ENCODE measurements at regions not wholly inside any gene's neighbourhood (a gene's known extent, or its start where the extent isn't known, plus 50 kb on each side); places are given as distances from the start of the nearest gene placed in this dataset.

DNA sequence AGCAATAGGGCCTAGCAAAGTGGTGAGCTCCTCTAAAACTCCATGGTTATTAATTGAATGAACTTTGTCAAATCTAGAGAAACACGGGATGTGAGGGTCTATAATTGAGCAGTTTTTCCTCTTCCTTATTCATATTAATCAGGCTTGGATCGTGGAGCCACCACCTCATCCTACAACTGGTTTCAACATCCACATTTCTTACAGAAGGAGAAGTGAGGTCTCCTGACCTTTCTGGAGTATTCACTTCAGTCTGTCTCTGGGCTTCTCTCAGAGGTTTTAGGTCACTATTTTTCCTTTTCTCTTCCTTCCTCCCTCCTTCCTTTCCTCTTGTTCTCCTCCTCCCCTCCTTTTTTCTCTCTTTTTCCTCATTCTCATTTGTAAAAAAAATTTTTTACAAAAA, 177.3 kb upstream of the ACTBL2 start:
- H3K9me3 Mint-ChIP-seq: no peaks in the 10 kb centered on the region
- DNase-seq (no peak), ATAC-seq (no peak)
- H3K27me3 Mint-ChIP-seq: peaks cover 10% of the 10 kb centered on the region
- no peak overlapping the region for H3K27ac Mint-ChIP-seq
- H3K36me3 Mint-ChIP-seq (ENCODE audit: low read depth): no peaks in the 10 kb centered on the region
- H3K4me3 Mint-ChIP-seq: no peak overlapping the region
- TF ChIP-seq, protein P1, sequence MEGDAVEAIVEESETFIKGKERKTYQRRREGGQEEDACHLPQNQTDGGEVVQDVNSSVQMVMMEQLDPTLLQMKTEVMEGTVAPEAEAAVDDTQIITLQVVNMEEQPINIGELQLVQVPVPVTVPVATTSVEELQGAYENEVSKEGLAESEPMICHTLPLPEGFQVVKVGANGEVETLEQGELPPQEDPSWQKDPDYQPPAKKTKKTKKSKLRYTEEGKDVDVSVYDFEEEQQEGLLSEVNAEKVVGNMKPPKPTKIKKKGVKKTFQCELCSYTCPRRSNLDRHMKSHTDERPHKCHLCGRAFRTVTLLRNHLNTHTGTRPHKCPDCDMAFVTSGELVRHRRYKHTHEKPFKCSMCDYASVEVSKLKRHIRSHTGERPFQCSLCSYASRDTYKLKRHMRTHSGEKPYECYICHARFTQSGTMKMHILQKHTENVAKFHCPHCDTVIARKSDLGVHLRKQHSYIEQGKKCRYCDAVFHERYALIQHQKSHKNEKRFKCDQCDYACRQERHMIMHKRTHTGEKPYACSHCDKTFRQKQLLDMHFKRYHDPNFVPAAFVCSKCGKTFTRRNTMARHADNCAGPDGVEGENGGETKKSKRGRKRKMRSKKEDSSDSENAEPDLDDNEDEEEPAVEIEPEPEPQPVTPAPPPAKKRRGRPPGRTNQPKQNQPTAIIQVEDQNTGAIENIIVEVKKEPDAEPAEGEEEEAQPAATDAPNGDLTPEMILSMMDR (IDR thresholded peaks at IDR 0.05): no peak
- H3K4me1 Mint-ChIP-seq (ENCODE audit: low read depth): no peaks in the 10 kb centered on the region
- CTCF ChIA-PET: no interaction called here
- POLR2A ChIA-PET: interaction anchor here (0.6 kb wide), 1 partner anchor 63 kb away, joined by 3 read pairs; no protein-coding TSS in a partner anchor
- intact Hi-C loops (cut with micrococcal nuclease): no loop called here

DNA sequence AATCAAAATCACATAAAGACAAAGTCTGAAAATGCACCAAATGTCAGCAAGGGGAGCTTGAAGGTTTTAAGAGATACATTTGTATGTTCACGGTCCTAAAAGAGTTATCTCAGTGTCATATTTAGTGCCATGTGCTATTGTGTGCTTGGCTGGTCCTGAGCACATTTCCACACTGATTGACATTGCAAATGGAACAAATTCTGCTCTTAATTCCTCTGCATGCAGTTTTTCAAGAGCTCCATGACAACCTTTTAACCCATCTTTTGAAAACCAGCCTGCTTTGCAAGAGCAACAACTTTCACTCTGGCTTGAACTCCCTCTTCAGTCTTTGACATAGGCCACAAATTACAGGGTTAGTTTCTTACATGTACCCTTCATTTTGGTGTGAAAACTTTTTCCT, 175.4 kb upstream of the ACTBL2 start:
- ChIA-PET POLR2A (no interaction called here), CTCF (interaction anchor here (1.5 kb wide), 1 partner anchor 8 kb away, joined by 9 read pairs; no protein-coding TSS in a partner anchor)
- Mint-ChIP-seq H3K9me3 (no peaks in the 10 kb centered on the region), H3K36me3 (ENCODE audit: low read depth) (no peaks in the 10 kb centered on the region), H3K4me3 (no peak overlapping the region), H3K4me1 (ENCODE audit: low read depth) (no peaks in the 10 kb centered on the region), H3K27me3 (peaks cover 8% of the 10 kb centered on the region), H3K27ac (no peak overlapping the region)
- no peak for DNase-seq
- ATAC-seq: no peak
- TF ChIP-seq, protein P1 (IDR thresholded peaks at IDR 0.05): no peak
- intact Hi-C loops (cut with micrococcal nuclease): no loop called here

DNA sequence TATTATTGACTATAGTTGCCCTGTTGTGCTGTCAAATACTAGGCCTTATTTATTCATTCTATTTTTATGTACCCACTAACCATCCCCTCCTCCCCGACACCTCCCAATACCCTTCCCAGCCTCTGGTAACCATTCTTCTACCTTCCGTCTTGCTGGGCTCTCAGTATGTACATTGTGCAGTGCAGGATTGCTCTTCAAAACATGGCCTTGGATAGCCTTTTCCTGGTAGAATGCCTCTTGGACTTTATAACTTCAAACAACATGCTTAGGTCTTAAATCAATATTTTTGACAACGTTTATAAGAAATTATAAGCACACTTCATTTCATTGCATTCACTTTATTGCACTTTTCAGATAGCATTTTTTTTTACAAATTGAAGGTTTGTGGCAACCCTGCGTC, 172.6 kb upstream of the ACTBL2 start:
- H3K4me3 Mint-ChIP-seq: no peak overlapping the region
- CTCF ChIA-PET: no interaction called here
- TF ChIP-seq, protein P1 (IDR thresholded peaks at IDR 0.05): no peak
- H3K27me3 Mint-ChIP-seq: peaks cover 2% of the 10 kb centered on the region
- H3K27ac Mint-ChIP-seq: no peak overlapping the region
- POLR2A ChIA-PET: no interaction called here
- DNase-seq: no peak
- no peaks in the 10 kb centered on the region for H3K9me3 Mint-ChIP-seq
- ATAC-seq: no peak
- no peaks in the 10 kb centered on the region for H3K36me3 Mint-ChIP-seq (ENCODE audit: low read depth)
- intact Hi-C loops (cut with micrococcal nuclease): no loop called here
- H3K4me1 Mint-ChIP-seq (ENCODE audit: low read depth): no peaks in the 10 kb centered on the region

DNA sequence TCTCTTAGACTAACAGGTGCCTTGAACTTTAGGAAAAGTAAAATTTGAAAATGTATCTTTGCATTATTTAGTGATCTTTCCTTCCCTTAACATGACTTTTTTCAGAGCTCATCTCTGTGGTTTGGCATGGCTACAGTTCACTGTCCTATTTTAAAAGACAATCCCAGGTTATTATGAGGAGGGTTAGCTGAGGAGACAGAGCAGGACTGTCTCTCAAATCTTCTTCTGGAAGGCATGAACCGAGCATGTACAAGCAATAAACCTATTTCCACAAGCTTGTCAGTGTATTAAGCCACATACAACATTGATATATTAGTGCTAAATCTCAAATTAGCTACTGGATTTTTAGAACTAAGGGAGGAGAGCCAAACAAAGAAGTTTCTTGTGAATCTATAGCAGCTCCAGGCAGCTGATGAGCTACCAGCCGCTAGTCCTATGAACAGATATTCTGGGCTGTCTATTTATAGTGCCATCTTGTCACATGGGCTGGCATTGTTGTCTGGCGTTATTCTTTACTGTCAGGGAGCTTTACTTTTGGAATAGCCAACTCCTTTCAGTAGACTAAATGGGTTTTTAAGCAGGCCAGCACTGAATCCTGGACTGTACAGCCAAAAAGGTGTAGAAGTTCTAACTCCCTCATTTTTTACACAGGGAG, 171.2 kb upstream of the ACTBL2 start:
- Mint-ChIP-seq H3K9me3 (no peaks in the 10 kb centered on the region), H3K36me3 (ENCODE audit: low read depth) (no peaks in the 10 kb centered on the region), H3K27ac (no peak overlapping the region), H3K4me1 (ENCODE audit: low read depth) (no peaks in the 10 kb centered on the region), H3K27me3 (peaks cover 5% of the 10 kb centered on the region), H3K4me3 (no peak overlapping the region)
- ATAC-seq: no peak
- TF ChIP-seq, protein P1 (IDR thresholded peaks at IDR 0.05): no peak
- intact Hi-C loops (cut with micrococcal nuclease): loop anchor here (5.0 kb wide), 1 partner anchor 809 kb away; the partner anchor contains the start of gene PLK2
- no peak for DNase-seq
- CTCF ChIA-PET: no interaction called here
- POLR2A ChIA-PET: no interaction called here

DNA sequence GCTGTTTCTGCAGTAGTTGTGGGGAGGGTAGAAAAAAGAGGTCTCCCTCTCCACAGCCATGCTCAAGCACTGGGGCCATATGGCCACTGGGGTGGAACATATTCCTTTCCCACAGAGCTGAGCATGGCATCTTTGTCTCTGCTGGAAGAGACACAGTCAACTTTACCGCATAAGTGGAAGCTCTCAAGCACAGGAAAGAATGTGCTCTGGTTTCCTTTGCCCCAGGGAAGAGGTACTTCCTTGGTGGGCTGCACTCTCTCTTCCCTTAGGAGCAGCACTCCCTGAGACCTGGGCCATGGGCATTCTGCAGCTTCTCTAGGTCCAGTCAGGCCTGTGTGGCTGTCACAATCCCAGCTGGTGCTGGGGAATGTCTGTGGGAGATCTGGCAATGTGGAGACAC, 168.5 kb upstream of the ACTBL2 start:
- Mint-ChIP-seq H3K27me3 (peaks cover 5% of the 10 kb centered on the region), H3K27ac (no peak overlapping the region), H3K9me3 (no peaks in the 10 kb centered on the region), H3K4me1 (ENCODE audit: low read depth) (no peaks in the 10 kb centered on the region), H3K36me3 (ENCODE audit: low read depth) (no peaks in the 10 kb centered on the region), H3K4me3 (no peak overlapping the region)
- CTCF ChIA-PET: interaction anchor here (0.7 to 3.3 kb wide), 10 partner anchors 11 to 816 kb away, joined by 3 to 16 read pairs (median 4); partner anchors contain the start of gene PLK2
- TF ChIP-seq, protein P1 (IDR thresholded peaks at IDR 0.05): no peak
- intact Hi-C loops (cut with micrococcal nuclease): loop anchor here (5.0 kb wide), 1 partner anchor 811 kb away; the partner anchor contains the start of gene PLK2
- POLR2A ChIA-PET: interaction anchor here (0.6 kb wide), 1 partner anchor 237 kb away, joined by 3 read pairs; no protein-coding TSS in a partner anchor
- ATAC-seq (no peak), DNase-seq (no peak)
